IPS DF 6.9 (cell line): ENCODE measurements at regions not wholly inside any gene's neighbourhood (a gene's known extent, or its start where the extent isn't known, plus 50 kb on each side); places are given as distances from the start of the nearest gene placed in this dataset.

ENCODE experiments used
- DNase-seq: peaks from one replicate; pipeline ENCODE4 v3.0.0-alpha.2; 2013; ENCODE audit warnings: low read depth, low spot score
- H3K27ac ChIP-seq: one replicate; pipeline ENCODE4 v1.5.1; 2013; ENCODE audit warnings: low read length, control low read depth
- H3K27me3 ChIP-seq: 2 replicates; pipeline ENCODE4 v1.6.1; 2013; ENCODE audit warnings: mild to moderate bottlenecking, low read length; ENCODE audit not compliant: control insufficient read depth, insufficient read depth
- H3K36me3 ChIP-seq: 2 replicates; pipeline ENCODE4 v1.6.1; 2013; ENCODE audit warnings: low read length; ENCODE audit not compliant: control insufficient read depth, insufficient read depth
- H3K4me1 ChIP-seq: 2 replicates; pipeline ENCODE4 v1.6.1; 2013; ENCODE audit warnings: low read length; ENCODE audit not compliant: control insufficient read depth, insufficient read depth
- H3K4me3 ChIP-seq: 2 replicates; pipeline ENCODE4 v1.5.1; 2013; ENCODE audit warnings: mild to moderate bottlenecking, low read length
- H3K9me3 ChIP-seq: 2 replicates; pipeline ENCODE4 v1.6.1; 2013; ENCODE audit warnings: low read length, inconsistent platforms; ENCODE audit not compliant: control insufficient read depth, insufficient read depth
- WGBS: extraction: QIAGEN DNeasy Blood & Tissue Kit; methylation state at CpG from one replicate; pipeline ENCODE4 v1.1.7; 2013; ENCODE audit warnings: mixed read lengths, missing lambda C conversion rate; ENCODE audit not compliant: insufficient read length, insufficient coverage; 5-methylcytosine and 5-hydroxymethylcytosine counted together

GRCh38 chr2:164143183-164143930 lies 407.5 kb upstream of the FIGN start:
- Histone ChIP-seq H3K27me3 (no peaks in the 10 kb centered on the region), H3K36me3 (no peaks in the 10 kb centered on the region), H3K27ac (no peak overlapping the region), H3K9me3 (no peaks in the 10 kb centered on the region), H3K4me3 (no peak overlapping the region), H3K4me1 (no peaks in the 10 kb centered on the region)
- WGBS: no CpG with 5 or more reads among the region's 29 CpGs
- DNase-seq: no peak

GRCh38 chr2:164142755-164143154 lies 406.9 kb upstream of the FIGN start:
- DNase-seq: no peak
- Histone ChIP-seq H3K4me1 (no peaks in the 10 kb centered on the region), H3K36me3 (no peaks in the 10 kb centered on the region), H3K27me3 (no peaks in the 10 kb centered on the region), H3K27ac (no peak overlapping the region), H3K9me3 (no peaks in the 10 kb centered on the region), H3K4me3 (no peak overlapping the region)
- WGBS: no CpG with 5 or more reads among the region's 5 CpGs

GRCh38 chr2:164141271-164141670 lies 405.5 kb upstream of the FIGN start:
- H3K27me3 ChIP-seq: no peaks in the 10 kb centered on the region
- H3K4me3 ChIP-seq: no peak overlapping the region
- no peaks in the 10 kb centered on the region for H3K4me1 ChIP-seq
- no peaks in the 10 kb centered on the region for H3K9me3 ChIP-seq
- WGBS: no CpG with 5 or more reads among the region's 1 CpG
- H3K36me3 ChIP-seq: no peaks in the 10 kb centered on the region
- no peak overlapping the region for H3K27ac ChIP-seq
- DNase-seq: no peak

GRCh38 chr2:164138750-164139149 lies 402.9 kb upstream of the FIGN start:
- no peaks in the 10 kb centered on the region for H3K27me3 ChIP-seq
- WGBS: no CpG with 5 or more reads among the region's 4 CpGs
- H3K36me3 ChIP-seq: no peaks in the 10 kb centered on the region
- H3K27ac ChIP-seq: no peak overlapping the region
- no peak overlapping the region for H3K4me3 ChIP-seq
- H3K4me1 ChIP-seq: no peaks in the 10 kb centered on the region
- no peaks in the 10 kb centered on the region for H3K9me3 ChIP-seq
- DNase-seq: no peak

- H3K27me3 ChIP-seq: no peaks in the 10 kb centered on the region
- H3K27ac ChIP-seq: no peak overlapping the region
- WGBS: no CpG with 5 or more reads among the region's 4 CpGs
- no peak for DNase-seq
- no peaks in the 10 kb centered on the region for H3K9me3 ChIP-seq
- H3K4me3 ChIP-seq: no peak overlapping the region
- no peaks in the 10 kb centered on the region for H3K36me3 ChIP-seq
- no peaks in the 10 kb centered on the region for H3K4me1 ChIP-seq
Measured at GRCh38 chr2:164134336-164134735, 398.5 kb upstream of the FIGN start.

GRCh38 chr2:164127971-164128527 lies 392.2 kb upstream of the FIGN start:
- no peaks in the 10 kb centered on the region for H3K27me3 ChIP-seq
- no peaks in the 10 kb centered on the region for H3K9me3 ChIP-seq
- no peaks in the 10 kb centered on the region for H3K4me1 ChIP-seq
- DNase-seq: no peak
- H3K4me3 ChIP-seq: no peak overlapping the region
- WGBS: 100% methylated on average over 1 of the region's 9 CpGs
- H3K27ac ChIP-seq: no peak overlapping the region
- no peaks in the 10 kb centered on the region for H3K36me3 ChIP-seq

- Histone ChIP-seq H3K4me1 (no peaks in the 10 kb centered on the region), H3K36me3 (no peaks in the 10 kb centered on the region), H3K9me3 (no peaks in the 10 kb centered on the region), H3K4me3 (no peak overlapping the region), H3K27me3 (no peaks in the 10 kb centered on the region), H3K27ac (no peak overlapping the region)
- DNase-seq: no peak
- no CpG with 5 or more reads among the region's 7 CpGs for WGBS
Measured at GRCh38 chr2:164126960-164127660, 391.3 kb upstream of the FIGN start.

GRCh38 chr2:164115806-164116205 lies 380.0 kb upstream of the FIGN start:
- no peaks in the 10 kb centered on the region for H3K9me3 ChIP-seq
- H3K4me1 ChIP-seq: no peaks in the 10 kb centered on the region
- no peaks in the 10 kb centered on the region for H3K36me3 ChIP-seq
- no peaks in the 10 kb centered on the region for H3K27me3 ChIP-seq
- no peak for DNase-seq
- H3K4me3 ChIP-seq: no peak overlapping the region
- no peak overlapping the region for H3K27ac ChIP-seq
- WGBS: no CpG with 5 or more reads among the region's 4 CpGs

- no peaks in the 10 kb centered on the region for H3K9me3 ChIP-seq
- DNase-seq: no peak
- H3K4me1 ChIP-seq: no peaks in the 10 kb centered on the region
- no peak overlapping the region for H3K27ac ChIP-seq
- H3K27me3 ChIP-seq: no peaks in the 10 kb centered on the region
- H3K36me3 ChIP-seq: no peaks in the 10 kb centered on the region
- no peak overlapping the region for H3K4me3 ChIP-seq
Measured at GRCh38 chr2:164114937-164115336, 379.1 kb upstream of the FIGN start.

GRCh38 chr2:164112105-164112504 lies 376.3 kb upstream of the FIGN start:
- WGBS: no CpG with 5 or more reads among the region's 2 CpGs

GRCh38 chr2:164110515-164110914 lies 374.7 kb upstream of the FIGN start:
- Histone ChIP-seq H3K27me3 (no peaks in the 10 kb centered on the region), H3K27ac (no peak overlapping the region), H3K9me3 (no peaks in the 10 kb centered on the region), H3K36me3 (no peaks in the 10 kb centered on the region), H3K4me3 (no peak overlapping the region), H3K4me1 (no peaks in the 10 kb centered on the region)
- no peak for DNase-seq

More at GRCh38 chr2:164112105-164112504, 376.3 kb upstream of the FIGN start:
- Histone ChIP-seq H3K27ac (no peak overlapping the region), H3K4me3 (no peak overlapping the region), H3K27me3 (no peaks in the 10 kb centered on the region), H3K4me1 (no peaks in the 10 kb centered on the region), H3K36me3 (no peaks in the 10 kb centered on the region), H3K9me3 (no peaks in the 10 kb centered on the region)
- DNase-seq: no peak
